HG03280 (cell line): ENCODE measurements at regions not wholly inside any gene's neighbourhood (a gene's known extent, or its start where the extent isn't known, plus 50 kb on each side); places are given as distances from the start of the nearest gene placed in this dataset.

Experiments used
- ATAC-seq: cut with Tn5 transposase; IDR thresholded peaks from one replicate; pipeline ENCODE4 v1.9.1; 2021; ENCODE audit warnings: mild to moderate bottlenecking, moderate library complexity; ENCODE audit not compliant: unreplicated experiment

DNA sequence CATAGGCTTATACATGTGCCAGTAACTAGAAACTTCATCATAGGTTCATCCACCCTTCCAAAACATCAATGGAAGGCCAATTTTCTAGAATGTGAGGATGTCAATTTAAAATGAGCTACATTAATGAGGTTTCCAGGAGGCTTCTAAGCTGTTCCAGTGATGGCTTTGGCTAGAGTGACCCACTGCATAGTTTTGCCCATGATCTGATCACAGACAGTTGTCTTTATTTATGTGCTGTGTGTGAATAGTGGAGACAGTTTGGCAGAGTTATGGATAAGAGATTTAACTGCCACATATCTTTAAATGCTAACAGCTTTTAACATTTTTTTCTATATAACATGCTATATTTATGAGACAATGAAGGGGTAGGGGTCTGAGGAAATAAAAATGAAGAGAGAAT, 139.0 kb upstream of the ZNF462 start:
- no peak for ATAC-seq

DNA sequence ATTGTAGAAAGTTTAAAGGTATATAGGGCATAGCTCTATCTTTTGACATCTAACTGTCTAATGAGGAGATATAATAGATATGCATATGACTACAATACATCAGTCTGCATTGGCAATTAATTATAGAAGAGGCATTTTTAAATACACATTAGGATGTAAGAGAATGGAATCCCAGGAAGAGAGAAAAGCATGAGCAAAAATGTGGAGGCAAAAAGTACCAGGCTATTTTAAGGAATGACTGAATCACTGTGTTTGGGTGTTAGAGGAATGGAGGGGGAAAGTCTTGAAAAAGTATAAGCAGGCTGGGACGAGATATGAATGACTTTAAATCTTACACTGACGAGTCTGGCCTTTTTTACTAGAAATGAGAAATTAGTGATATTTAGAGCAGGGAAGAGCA, 138.4 kb upstream of the ZNF462 start:
- ATAC-seq = no peak

DNA sequence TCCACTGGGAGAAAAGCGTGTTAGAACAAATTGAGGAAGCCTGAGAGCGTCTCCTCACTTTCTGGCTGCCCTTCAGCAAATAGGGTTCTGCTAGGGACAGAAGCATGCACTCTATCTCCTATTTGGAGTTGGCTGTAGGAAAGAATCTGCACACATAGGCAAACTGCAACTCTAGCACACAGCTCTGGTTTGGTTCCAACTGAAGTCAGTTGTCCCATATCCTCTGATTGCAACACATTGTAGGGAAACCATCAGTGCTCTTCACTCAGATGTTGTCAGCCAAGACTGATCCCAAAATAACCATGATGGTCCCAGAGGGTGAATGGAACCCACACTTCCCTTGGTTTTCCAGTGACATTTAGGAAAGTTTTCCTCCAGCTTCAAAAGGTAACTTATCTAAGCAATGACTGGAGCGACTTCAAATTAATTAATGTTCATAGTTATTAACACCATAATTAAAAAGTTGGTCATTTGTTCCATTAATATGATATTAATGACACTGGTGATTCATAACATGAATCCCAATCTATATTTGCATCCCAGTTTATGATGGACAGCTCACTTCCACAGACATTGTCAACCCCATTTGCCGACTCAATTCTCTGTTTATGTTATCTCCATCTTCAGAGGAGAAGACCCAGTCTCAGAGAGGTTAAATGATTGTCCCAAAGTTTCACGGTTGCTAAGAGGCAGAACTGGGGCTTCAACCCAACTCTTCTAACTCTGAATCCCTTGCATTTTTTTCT, 136.7 kb upstream of the ZNF462 start:
- no peak for ATAC-seq

GRCh38 chr9:106727969-106728368, 135.0 kb upstream of the ZNF462 start:
- no peak for ATAC-seq

DNA sequence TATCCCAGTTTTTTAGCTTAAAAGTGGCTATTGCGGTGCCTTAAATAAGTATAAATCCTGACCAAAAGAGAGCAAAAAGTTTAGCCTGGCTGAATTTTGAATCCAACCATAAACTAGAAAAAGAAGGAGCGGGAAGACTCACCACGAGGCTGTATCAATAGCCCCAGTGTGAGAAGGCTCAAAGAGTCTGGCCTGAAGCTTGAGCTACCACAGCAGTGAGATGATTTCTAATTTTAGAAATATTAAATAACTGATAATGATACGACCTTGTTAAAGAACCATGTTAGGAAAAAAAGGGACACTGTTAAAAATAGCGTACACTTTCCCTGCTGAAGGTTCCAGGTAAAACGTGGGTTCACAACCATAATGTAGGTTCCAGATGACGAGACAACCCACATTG, 134.1 kb upstream of the ZNF462 start:
- no peak for ATAC-seq

GRCh38 chr9:106731910-106732309, 131.1 kb upstream of the ZNF462 start:
- ATAC-seq = no peak

- ATAC-seq = no peak
Measured at GRCh38 chr9:106733828-106734380, 129.1 kb upstream of the ZNF462 start.

- no peak for ATAC-seq
Measured at GRCh38 chr9:106737516-106737915, 125.5 kb upstream of the ZNF462 start.

GRCh38 chr9:106738109-106738508, 124.9 kb upstream of the ZNF462 start:
- ATAC-seq = no peak

DNA sequence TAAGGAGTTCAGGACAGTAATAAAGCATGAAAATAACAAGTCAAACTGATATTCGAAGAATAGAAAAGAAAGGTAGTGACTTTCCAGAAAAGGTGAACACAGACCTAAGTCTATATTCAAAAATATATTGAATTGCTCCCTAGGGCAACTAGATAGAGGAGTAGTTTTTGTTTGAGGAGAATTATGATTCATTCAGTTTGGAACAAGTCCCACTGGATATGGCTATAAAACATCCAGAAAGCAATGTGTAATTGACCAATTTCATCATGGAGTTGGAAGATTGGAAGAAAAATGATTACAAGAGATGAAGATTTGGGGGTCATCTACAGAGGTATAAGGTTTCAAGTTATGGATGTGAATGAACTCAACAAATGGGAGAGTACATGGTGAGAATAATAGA, 117.5 kb upstream of the ZNF462 start:
- no peak for ATAC-seq

- no peak for ATAC-seq
Measured at GRCh38 chr9:106745876-106746275, 117.1 kb upstream of the ZNF462 start.

DNA sequence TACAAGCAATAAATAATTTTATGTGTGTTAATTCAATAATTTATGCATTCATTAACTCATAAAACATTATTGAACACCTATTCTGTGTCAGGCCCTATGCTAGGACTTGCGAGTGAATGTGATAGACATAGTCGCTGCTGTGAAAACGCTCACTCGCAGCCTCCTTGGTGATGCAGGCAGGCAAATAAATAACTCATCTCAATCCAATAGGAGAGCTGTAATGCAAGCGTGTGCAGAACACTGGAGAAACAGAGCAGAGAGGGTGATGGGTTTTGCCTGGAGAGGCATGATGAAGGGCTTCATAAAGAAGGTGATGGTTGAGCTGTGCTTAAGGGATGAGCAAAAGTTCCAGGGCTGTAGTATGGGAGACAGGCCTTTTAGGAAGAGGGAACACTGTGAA, 111.3 kb upstream of the ZNF462 start:
- ATAC-seq = no peak

GRCh38 chr9:106752581-106752980, 110.4 kb upstream of the ZNF462 start:
- peak; percentile 8 for ATAC-seq

GRCh38 chr9:106753155-106753671, 109.8 kb upstream of the ZNF462 start:
- ATAC-seq = peak; percentile 74

DNA sequence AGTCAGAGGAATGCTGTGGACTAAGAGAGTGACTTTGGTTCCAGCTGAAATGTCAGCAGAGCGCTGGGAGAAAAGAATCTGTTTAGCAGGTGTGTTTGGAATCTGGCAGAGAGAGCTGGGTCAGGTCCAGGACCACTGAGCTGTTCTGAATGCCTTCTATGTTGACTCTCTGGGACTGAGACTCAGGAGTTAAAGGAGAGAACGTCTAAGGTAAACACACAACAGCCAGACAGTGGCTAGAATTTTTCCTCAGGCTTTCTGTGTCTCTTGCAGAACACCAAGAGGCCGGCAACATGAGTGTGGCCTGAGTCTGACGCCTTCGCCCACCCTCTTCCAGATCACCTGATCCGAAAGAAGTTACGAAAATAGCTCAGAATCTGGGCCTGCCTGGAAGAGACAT, 107.2 kb upstream of the ZNF462 start:
- no peak for ATAC-seq

DNA sequence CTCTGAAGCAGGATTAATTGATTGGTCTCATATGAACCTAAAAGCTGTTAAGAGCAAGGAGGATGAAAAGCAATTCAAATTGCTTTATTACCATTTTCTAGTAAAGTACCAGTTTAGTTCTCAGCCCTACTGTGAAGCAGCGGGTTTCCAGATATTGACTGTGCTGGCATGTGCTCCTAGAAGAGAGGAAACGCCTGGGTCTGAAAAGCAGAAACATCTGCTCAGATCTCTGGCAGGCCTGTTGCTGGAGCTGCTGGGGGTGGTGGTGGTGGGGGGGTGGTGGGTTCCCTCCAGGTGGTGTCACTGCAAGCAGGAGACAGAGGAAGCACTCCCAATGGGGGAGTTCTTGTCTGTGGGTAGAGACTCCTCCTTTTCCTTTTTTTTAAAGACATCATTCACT, 105.5 kb upstream of the ZNF462 start:
- ATAC-seq = no peak

GRCh38 chr9:106758911-106759310, 104.1 kb upstream of the ZNF462 start:
- peak; percentile 94 for ATAC-seq

DNA sequence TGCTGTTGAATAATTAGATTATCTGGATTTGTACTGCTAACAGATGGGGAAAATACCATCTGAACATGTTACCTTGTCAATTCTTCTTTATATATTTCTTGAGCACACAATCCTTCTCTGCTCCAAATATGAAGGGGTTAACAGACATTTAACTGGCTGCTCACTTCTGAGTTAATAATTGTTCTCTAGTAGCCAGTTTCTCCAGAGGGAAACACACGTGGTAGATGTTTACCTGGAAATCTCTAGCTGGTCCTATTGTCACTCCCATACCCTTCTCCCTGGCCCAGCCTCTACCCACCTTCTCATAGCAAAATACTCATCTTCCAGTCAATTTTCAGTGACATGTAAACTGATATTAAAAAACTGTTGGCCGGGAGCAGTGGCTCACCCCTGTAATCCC, 101.5 kb upstream of the ZNF462 start:
- ATAC-seq = no peak

DNA sequence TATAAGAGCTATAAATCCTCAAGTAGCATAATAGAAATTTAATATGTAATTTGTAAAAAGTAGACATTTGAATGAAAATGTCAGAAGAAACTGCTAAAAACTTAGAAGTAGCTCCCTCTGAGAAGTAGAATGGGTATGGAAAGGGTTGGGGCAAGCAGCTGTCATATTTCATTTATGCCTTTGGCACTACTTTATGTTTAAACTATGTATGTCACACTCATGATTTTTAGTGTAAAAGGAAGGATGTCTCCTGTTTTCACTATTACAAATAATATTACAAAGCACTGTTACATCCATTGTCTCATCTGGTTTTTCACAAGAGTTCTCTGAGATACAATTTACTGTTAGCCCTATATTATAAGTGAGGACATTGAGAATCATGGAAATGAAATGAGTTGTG, 96.3 kb upstream of the ZNF462 start:
- ATAC-seq = no peak

GRCh38 chr9:106769331-106769730, 93.6 kb upstream of the ZNF462 start:
- no peak for ATAC-seq

DNA sequence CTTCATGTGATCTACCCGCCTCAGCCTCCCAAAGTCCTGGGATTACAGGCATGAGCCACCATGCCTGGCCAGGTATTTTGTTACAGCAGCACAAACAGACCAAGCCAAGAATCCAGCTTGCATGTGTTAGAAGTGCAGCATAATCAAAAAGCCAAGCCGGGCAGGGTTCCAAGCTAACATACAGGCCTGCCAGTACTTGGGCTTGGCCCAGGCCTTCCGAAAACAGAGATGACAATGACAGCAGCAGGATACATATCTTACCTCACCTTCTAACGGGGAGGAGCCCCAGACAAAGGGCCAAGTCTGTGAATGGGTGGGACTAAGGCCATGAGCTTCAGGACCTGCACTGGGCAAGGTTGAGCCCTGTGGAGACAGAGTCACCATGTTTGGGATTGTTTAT, 91.4 kb upstream of the ZNF462 start:
- no peak for ATAC-seq

DNA sequence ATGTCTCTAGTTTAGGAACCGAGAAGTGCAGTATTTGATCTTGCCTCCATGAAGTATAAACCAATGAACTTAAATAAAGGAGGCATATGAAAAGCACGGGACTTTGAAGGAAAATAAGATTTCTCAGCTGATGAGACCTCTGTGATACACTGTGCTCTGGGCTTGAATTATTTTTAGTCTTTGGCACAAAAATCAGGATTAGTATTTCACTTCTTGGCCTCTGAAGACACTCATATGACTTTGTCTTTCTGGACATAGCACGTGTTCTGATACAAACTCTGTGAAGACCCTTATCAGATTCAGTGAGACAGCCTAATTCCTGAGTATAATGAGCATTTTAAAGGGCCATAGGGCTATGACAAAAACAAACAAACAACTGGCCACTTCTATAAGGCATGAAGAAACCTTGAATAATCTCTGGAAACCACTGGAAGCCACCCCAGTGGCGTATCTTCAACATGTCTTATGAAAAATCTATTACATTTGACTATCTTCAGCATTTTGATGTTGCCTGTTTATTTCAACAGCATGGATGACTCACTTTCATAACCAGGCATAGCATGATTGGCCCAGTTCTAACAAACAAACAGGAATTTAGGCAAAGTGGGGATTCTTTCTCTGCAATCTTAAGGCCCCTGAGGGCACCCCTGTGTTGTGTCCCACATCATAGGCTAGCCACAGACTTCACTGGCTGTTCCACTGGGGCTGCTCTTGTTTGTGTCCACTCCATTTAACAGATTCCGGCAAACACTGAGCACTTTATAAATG, 90.3 kb upstream of the ZNF462 start:
- ATAC-seq = no peak
